ENCODE measurements at regions not wholly inside any gene's neighbourhood (a gene's known extent, or its start where the extent isn't known, plus 50 kb on each side); places are given as distances from the start of the nearest gene placed in this dataset.

DNA sequence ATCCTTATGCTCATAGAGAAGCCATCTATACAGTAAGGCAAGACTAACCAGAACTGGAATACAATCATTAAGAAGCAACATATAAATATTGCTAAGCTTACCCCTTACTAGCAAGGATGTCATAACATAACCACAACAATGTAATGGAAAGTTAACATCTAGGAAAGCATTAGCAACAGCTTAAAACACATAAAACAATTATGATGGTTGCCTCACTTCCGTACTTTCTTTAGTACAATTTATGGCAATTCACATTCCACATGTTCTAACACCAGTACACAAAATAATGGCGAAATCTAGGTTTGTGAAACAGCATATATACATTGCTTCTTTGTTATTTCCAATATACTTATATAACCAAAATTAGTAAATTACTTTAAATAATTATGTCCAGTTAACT is 195.0 kb downstream of the AHR start:
- H3K27ac ChIP-seq, result no peak overlapping the region
- H3K27me3 ChIP-seq, result no peaks in the 10 kb centered on the region
- H3K9me3 ChIP-seq, result no peaks in the 10 kb centered on the region
- no peak overlapping the region for H3K4me3 ChIP-seq
- H3K36me3 ChIP-seq, result no peaks in the 10 kb centered on the region
- DNase-seq, result no peak
- ATAC-seq, result no peak
- no peaks in the 10 kb centered on the region for H3K4me1 ChIP-seq
- TF ChIP-seq, protein P1, sequence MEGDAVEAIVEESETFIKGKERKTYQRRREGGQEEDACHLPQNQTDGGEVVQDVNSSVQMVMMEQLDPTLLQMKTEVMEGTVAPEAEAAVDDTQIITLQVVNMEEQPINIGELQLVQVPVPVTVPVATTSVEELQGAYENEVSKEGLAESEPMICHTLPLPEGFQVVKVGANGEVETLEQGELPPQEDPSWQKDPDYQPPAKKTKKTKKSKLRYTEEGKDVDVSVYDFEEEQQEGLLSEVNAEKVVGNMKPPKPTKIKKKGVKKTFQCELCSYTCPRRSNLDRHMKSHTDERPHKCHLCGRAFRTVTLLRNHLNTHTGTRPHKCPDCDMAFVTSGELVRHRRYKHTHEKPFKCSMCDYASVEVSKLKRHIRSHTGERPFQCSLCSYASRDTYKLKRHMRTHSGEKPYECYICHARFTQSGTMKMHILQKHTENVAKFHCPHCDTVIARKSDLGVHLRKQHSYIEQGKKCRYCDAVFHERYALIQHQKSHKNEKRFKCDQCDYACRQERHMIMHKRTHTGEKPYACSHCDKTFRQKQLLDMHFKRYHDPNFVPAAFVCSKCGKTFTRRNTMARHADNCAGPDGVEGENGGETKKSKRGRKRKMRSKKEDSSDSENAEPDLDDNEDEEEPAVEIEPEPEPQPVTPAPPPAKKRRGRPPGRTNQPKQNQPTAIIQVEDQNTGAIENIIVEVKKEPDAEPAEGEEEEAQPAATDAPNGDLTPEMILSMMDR (IDR thresholded peaks at IDR 0.05), result no peak
- intact Hi-C loops (cut with DNase I), result no loop called here

DNA sequence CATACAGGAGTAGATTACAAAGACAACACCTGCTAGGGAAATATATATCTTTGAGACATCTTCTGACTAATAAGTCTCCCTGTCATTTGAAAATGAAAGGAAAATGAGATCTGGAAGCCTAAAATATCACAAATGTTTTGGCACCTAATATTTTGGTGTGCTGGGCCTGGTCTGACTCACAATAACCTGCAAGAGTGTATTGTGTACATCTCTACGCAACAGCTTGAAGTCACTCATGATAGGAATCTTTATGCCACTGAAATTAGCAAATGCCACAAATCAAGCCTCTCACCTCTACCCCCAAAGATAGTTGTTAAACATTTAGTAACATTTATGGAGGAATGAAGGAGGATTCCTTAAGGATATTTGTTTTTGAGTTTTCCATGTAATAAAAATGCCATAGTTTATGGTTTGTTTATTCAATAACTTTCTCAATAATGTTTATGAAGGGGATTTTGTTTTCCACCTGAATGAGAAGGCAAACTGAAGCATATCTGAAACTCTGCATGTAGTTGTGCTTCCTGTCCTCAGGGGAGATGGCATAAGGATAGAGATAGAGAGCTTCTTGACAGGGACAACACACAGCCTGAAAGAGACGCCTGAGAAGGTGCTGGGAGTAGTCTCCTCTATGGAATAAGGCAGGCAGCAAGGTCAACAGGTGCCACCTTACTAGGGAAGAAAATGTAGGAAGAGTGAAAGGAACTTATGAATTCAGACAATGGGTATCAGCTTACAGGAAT is 197.4 kb downstream of the AHR start:
- H3K9me3 ChIP-seq, result no peaks in the 10 kb centered on the region
- H3K36me3 ChIP-seq, result no peaks in the 10 kb centered on the region
- intact Hi-C loops (cut with DNase I), result no loop called here
- DNase-seq (no peak), ATAC-seq (no peak)
- H3K27ac ChIP-seq, result no peak overlapping the region
- TF ChIP-seq, protein P1 (IDR thresholded peaks at IDR 0.05), result no peak
- no peaks in the 10 kb centered on the region for H3K27me3 ChIP-seq
- H3K4me3 ChIP-seq, result no peak overlapping the region
- no peaks in the 10 kb centered on the region for H3K4me1 ChIP-seq

- Histone ChIP-seq H3K4me1 (no peaks in the 10 kb centered on the region), H3K36me3 (no peaks in the 10 kb centered on the region), H3K27ac (no peak overlapping the region), H3K27me3 (no peaks in the 10 kb centered on the region), H3K4me3 (no peak overlapping the region), H3K9me3 (no peaks in the 10 kb centered on the region)
- intact Hi-C loops (cut with DNase I), result no loop called here
- ATAC-seq (no peak), DNase-seq (no peak)
- TF ChIP-seq, protein P1 (IDR thresholded peaks at IDR 0.05), result no peak
Measured at GRCh38 chr7:17497136-17497535, 198.7 kb downstream of the AHR start.

DNA sequence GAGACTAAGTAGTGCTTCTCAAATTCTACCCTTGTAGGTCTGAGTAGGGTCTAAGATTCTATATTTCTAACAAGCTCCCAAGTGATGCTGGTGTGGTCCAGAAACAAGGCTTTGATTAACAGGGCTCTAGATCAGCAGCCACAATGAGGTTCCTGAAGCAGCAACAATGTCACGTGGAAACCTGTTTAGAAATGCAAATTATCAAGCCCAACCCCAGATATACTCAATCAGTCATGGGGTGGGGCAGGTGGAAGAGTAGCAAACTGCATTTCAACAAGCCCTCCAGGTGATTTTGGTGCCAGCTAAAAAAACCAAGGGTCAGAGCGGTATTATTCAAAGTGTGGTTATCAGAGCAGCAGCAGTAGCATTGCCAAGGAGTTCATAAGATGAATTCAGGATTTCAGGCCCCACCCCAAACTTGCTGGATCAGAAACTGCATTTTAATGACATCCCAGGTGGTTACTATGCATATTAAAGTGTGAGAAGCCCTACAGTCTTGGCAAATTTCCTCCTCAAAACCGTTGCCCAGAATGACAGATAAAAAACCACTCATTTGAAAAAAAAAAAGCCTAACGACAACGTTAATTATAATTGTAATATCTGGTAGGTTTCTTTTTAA is 199.2 kb downstream of the AHR start:
- Histone ChIP-seq H3K27ac (no peak overlapping the region), H3K4me3 (no peak overlapping the region), H3K4me1 (no peaks in the 10 kb centered on the region), H3K9me3 (no peaks in the 10 kb centered on the region), H3K36me3 (no peaks in the 10 kb centered on the region), H3K27me3 (no peaks in the 10 kb centered on the region)
- TF ChIP-seq, protein P1 (IDR thresholded peaks at IDR 0.05), result no peak
- ATAC-seq (no peak), DNase-seq (no peak)
- intact Hi-C loops (cut with DNase I), result no loop called here

DNA sequence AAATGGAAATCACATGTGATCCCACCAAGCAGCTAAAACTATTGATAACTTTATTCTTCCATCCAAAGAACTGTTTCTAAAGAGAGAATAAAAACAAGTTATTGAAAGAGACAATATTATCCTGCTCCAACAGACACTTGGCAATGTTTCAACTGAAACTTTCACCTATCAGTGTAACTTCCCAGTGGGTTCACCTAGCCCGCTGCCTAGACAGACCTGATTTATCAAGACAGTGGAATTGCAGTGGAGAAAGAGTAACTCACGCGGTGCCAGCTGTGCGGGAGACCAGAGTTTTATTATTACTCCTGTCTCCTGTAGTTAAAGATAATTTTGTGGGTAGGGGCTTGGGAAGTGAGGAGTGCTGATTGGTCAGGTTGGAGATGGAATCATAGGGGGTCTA is 199.8 kb downstream of the AHR start:
- Histone ChIP-seq H3K36me3 (no peaks in the 10 kb centered on the region), H3K27ac (no peak overlapping the region), H3K27me3 (no peaks in the 10 kb centered on the region), H3K9me3 (no peaks in the 10 kb centered on the region), H3K4me3 (no peak overlapping the region), H3K4me1 (no peaks in the 10 kb centered on the region)
- DNase-seq (no peak), ATAC-seq (no peak)
- TF ChIP-seq, protein P1 (IDR thresholded peaks at IDR 0.05), result no peak
- intact Hi-C loops (cut with DNase I), result no loop called here

All from left lung (tissue), 4 donors.